ENCODE measurements at regions not wholly inside any gene's neighbourhood (a gene's known extent, or its start where the extent isn't known, plus 50 kb on each side); places are given as distances from the start of the nearest gene placed in this dataset.

DNA sequence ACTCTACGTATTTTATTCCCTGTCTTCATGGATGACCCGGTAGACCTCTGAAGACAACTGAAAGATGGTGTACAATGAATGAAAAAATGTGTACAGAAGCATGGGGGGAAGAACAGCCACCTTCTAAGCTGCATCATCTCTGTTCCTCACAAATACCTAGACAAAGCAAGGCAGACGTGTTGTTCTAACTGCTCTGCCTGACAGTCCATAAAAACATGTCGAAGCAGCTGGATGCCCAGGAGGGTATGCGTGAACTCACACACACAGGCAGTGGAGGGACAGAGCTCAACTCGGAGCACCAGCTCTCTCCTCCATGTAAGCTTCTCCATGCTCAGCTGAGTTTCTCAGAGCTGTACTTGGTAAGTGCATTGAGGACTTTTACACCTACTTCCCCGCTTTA lies 327.4 kb downstream of the CTTN start:
- no peak for DNase-seq (ENCODE audit: low read depth in 2 of 2)

DNA sequence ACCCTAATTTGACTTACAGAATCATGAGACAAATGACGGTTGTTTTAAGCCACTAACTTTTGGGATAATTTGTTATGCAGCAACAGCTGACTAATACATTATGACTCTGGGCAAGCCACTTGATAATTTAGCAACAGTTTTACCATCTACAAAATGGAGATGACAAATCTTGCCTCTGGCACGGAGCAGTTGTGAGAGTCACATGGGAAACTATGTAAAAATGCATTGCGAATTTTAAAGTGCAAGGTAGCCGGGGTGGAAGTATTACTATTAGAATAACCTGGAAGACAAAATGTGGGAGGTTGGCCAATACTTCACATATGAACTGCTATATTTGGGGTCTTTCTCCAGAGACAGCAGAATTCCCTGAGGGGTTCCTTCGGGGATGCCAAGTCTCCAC lies 328.7 kb downstream of the CTTN start:
- no peak for DNase-seq (ENCODE audit: low read depth in 2 of 2)

DNA sequence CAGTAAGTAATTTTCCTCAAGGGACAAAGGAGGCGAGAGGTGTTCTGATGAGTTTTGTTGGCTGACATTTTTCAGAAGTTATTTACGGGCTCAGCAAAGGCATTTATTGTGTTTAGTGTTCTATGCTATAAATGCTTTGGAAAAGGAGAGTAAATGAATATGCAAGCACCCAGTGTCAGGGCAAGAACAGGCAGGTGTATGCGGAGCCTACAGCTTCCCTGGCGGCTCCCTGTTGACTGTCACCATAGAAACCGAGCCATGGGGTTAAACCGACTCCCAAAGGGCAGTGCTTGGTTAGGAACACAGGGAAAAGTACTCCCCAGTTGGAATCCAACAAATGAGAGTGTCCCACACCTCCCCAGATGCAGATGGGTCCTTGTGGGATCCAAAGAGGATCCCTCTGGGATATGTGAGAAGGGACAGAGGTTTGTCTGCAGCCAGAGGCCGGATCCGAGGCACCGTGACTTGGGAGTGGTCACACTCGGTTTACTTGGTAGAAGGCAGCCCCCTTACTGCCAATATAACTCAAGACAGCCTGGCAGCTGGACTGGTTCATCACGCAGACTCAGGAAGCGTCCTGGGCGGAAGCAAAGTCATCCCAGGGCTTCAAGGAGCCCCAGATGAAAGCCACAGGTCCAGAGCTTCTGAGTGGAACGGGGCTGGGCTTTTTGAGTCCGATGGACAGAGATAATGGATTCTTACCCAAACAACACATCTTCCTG lies 329.7 kb downstream of the CTTN start:
- DNase-seq (ENCODE audit: low read depth in 2 of 2): no peak

DNA sequence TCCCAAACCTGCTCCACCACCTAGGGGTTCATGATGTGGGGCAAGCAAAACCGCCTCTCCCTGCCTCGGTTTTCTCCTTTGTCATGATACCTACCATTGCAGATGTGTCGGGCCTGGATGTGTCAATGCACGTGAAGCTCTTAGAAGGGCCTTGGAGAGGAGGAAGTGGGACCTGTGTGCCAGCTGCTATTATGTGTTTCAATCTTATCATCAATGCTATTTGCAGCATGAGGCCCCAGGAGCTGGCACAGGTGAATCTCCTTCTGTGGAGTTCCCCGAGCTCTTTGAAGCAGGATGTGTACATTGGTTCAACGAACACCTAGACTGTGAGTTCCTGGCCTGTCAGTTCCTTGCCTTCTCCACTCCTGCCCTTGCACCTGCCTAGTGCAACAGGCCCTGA lies 331.6 kb downstream of the CTTN start:
- DNase-seq (ENCODE audit: low read depth in 2 of 2): no peak

DNA sequence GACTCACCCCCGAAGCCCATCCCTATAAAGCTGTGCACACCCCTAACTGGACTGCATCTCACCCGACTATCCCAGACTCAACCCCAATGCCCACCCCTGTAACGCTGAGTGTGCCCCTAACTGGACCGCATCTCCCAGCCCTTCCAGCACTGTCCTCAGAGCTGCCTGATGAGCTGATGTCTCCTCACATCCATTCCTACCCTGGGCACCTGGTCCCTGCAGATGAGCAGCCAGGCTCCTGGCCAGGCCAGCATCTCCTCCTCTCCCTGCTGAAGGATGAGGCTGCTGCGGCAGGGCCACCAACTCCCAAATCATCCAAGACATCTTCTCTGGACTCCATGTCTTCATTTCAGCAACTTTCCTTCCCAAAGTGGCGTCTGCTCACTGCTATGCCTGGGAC lies 332.1 kb downstream of the CTTN start:
- DNase-seq (ENCODE audit: low read depth in 2 of 2): no peak

DNA sequence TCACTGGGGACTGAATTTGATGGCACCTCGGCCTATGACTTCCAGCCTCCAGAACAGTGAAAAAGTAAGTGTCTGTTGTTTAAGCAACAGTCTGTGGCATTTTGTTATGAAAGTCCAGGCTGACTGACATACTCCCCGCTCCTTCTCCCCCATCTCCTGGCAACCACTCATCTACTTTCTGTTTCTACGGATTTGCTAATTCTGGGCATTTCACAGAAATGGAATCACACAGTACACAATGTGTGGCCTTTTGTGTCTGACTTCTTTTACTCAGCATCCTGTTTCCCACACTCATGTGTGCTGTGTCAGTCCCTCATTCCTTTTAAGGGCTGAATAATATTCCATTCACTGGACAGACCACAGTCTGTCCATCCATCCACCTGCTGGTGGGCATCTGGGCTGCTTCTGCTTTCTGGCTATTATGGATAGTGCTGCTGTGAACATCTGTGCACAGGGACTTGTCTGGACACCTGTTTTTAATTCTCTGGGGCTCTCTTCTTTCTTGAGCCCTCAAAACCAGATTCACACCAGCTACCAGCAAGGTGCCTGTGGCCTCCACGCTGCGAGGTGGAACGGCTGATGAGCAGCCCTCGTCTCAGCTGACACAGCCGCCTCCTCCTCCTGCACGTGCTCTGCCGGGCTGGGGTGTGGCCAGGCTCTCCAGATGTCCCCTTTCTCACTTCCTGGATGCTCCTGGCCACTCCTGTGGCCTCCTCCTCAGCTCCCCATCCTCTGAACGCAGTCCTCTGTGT lies 333.1 kb downstream of the CTTN start:
- DNase-seq (ENCODE audit: low read depth in 2 of 2): no peak

DNA sequence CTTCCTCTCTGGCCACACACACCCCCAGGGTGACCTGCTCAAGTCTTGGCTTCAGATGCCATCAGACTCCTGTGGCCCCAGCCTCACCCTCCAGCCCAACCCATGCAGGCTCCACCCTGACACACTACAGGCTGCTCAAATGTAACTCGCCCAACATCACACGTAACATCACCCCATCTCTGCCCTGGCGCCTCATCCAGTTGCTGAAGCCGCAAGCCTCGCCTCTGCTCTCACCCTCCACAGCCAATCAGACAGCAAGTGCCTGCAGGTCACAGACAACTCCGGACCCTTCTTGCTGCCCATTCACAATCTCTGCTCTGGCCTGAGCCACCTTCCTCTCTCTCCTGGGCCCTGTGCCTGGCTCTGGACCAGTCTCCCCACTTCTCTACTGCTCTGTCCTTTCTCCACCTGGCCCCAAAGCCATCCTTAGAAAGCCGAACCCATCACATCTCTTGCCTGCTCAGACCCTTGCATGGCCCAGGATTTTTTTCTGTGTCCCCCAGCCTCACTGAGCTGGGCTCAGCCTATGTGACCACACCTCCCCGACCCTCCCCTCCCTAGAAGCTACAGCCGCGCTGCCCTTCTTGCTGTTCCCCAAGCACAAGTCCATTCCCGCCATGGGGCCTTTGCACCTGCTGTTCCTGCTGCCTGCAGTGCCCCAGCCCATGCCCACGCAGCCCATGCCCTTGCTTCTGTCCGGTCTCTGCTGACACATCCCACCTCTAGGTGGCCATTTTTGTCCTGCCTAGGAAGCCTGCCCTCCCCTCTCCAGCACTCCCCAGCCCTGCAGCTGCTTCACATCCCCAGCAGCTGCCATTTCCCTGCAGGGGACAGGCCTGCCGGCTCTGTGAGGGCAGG lies 333.9 kb downstream of the CTTN start:
- no peak for DNase-seq (ENCODE audit: low read depth in 2 of 2)

DNA sequence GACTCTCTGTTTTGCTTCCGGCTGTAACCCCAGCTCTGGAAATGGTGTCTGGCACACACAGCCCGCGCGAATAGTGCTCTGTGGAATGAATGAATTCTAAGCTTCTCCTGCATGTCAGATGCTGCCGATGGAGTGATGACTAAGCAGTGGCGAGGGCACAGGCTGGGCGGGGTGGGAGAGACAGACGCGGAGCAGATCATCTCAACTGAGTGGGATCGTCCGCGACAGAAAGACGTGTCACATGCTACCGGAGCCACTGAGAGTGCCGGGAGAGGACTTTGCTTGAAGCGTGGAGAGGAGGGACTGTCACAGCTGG lies 334.5 kb downstream of the CTTN start:
- DNase-seq (ENCODE audit: low read depth in 2 of 2): no peak

DNA sequence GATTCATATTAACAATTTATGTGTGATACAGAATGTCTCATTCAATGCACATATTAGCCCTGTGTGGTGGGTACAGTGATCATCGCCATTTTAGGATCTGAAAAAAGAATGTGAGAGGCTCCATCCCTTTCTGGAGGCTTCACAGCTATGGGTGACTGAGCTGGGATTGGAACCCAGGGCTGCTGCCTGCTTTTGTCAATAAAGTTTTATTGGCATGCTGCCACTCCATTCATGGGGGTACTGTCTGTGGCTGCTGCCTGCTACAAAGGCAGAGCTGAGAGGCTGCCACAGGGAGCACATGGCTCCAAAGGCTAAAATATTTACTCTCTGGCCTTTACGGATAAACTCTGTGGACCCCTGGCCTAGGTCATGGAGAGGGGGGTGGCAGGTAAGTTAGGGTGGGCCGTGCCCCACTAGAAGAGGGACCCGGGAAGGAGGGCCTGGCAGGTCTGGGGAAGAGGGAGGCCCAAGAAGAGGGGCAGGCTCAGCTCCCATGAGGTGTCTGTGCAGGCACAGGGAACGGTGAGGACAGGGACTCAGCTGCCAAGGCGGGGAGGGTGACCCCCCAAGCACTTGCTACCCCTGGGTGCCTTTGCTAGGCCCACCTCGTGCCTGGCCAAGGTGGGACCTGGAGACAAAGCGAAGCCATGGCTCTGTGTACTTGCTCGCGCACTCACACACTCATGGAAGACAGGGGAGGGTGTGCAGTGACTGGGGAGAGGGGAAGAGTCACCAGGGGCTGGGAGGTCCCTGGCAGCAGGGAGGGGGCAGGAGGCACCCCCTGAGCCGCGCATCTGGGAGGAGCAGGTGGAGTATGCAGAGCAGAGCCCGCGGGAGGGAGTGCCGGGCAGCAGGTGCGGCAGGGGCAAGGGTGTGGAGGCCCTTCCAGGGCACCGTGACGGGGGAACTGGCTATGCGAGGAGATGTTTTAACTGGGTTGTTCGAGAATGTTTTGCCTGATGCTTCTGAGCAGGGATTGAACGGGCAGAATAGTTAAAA lies 335.3 kb downstream of the CTTN start:
- DNase-seq (ENCODE audit: low read depth in 2 of 2): no peak

DNA sequence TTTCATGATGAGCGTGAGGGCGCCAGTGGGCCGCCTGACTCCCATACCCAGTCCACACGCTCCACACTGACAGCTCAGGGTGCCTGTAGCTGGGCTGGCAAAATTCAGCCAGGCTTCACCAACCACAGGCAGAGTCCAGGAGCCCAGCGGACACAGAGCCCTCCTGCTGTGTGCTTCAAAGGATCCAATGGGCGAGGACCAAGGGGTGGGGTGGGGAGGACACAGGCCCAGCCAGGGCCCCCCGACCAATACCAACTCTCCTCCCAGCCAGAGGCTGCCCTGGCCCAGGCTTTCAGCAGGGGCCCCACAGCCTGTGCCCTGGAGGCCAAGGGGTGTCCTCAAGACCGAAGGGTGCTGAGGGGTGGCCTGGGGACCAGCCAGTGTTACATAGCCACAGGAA lies 336.1 kb downstream of the CTTN start:
- DNase-seq (ENCODE audit: low read depth in 2 of 2): no peak

DNA sequence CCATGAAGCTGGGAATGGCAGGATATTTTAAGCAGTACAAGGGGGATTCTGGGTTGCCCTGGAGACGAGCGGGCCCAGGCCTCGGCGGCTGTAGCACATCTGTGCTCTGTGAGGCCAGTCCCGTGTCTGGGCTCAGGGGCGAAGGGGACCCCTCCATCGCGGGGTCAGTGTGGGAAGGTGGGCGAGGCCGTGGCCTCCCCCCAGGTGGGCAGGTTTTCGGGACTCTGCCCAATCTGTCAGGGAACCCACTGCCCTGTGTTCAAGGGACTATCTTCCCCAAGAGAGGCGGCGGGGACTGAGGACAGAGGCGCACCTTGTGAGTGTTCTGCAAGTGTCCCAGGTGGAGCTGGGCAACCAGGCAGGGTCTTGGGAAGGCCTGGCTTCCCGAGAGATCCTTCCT lies 336.6 kb downstream of the CTTN start:
- DNase-seq (ENCODE audit: low read depth in 2 of 2): no peak

DNA sequence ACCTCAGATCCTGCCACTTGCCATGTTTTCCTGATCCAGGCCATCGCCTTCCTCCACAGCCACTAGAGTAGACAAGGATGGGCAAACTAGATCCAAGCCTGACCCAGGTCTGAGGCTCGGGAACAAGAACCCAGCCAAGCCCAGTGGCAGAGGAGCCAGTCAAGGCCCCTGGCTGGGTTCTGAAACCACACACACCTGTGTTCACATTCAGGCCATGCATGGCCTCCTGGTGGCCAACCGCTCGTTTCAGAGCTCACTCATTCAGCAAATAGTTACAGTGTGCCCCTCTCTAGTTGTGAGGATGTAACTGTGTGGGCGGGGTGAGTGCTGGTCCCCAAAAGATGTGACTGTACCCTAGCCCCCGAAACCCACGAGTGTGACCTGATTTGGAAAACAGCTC lies 337.6 kb downstream of the CTTN start:
- DNase-seq (ENCODE audit: low read depth in 2 of 2): no peak

DNA sequence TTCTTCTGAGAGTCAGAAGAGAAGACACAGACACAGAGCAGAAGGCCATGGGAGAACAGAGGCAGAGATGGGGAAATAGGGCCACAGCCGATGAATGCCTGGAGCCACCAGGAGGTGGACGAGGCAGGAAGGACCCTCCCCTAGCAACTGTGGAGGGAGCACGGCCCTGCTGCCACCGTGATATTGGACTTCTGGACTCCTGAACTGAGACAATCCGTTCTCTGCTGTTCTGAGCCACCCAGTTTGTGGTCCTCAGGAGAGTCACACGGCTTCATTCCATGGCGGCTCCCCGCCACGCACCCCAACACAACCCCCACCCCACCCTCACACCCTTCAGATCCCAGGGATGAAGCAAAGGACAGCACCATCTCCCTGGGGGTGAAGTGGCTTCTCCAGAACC lies 338.1 kb downstream of the CTTN start:
- no peak for DNase-seq (ENCODE audit: low read depth in 2 of 2)

DNA sequence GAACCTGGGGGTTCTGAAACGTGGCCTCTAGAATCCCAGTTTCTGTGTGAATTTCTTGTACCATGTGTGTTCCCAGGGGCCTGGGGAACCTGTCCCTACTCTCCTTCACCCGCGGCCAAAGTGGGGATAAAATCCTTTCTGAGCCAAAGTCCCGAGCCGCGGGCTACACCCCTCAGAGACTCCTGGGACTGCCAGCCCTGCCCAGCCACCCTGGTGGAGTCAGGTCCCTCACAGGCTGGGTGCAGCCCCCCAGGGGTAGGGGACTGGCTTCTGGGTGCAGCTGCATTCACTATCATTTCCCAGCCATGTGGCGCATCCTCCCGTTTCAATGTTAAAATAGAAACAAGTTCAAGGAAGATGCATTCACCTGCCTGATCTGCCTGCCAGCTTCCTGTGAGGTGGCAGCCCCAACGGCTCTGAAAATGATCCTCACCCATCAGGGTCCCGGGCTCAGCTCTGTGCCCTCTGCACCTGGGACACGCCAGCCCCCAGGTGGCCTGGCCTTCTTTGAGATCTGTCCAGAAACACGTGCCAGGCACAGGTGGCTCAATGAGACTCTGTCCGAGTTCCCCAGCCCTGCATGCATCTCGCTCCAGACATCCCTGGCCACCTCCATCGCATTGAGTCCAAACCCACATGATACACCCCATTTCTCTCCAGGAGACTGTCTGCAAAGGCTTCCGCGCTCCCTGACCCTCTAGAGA lies 338.8 kb downstream of the CTTN start:
- DNase-seq (ENCODE audit: low read depth in 2 of 2): no peak

DNA sequence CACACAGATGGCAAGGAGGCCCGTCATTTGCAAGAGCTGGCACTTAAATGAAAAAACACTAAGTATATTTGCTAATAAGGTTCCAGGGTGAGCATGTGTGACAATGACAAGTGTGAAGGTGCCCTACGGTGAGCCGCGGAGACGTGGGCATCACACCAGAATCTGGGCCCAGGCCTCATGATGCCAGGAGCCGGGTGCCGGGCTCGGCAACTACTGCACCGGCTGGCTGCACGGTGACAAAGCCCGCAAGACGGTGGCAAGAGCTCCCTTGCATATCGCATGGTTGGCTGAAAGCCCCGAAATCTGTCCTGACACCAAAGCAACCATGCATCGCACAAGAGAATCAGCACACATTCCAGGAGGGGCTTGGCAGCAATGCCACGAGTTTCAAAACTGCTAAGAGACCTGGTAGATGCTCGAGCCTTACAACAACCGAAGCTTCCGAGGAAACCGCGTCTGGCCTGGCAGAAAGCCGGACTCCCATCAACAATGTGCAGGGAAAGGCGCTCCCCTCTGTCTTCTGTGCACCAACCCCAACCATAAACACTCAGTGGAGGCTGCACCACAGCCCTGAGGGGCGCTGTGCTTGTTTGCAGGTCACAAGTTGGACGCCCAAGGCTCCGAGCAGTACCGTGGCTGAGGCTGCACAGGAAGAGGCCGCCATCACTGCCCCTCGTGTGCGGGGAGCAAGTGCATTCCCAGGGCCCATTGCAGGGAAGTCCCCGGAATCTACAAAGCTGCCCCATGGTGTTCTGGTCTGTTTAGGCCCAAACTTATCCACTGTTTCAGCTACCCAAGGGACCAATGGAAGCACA lies 339.7 kb downstream of the CTTN start:
- DNase-seq (ENCODE audit: low read depth in 2 of 2): no peak

DNA sequence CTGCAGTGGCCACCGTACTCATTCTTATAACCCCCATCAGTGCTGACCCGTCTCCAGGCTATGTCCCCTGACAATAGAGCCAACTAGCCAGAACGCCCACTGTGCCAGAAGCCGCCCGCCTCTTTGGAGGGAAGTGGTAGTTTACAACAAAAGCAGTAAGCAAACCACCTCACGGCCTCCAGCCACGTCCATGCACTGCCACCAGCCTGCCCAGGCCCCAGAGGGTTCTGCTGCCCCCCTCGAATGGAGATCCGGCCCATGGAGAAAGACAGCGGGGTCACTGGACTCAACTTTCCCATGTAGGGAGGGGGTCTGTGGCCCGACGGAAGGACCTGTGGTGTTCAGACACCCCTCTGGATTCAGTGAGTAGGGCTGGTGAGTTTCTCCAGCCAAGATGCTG lies 340.3 kb downstream of the CTTN start:
- no peak for DNase-seq (ENCODE audit: low read depth in 2 of 2)

DNA sequence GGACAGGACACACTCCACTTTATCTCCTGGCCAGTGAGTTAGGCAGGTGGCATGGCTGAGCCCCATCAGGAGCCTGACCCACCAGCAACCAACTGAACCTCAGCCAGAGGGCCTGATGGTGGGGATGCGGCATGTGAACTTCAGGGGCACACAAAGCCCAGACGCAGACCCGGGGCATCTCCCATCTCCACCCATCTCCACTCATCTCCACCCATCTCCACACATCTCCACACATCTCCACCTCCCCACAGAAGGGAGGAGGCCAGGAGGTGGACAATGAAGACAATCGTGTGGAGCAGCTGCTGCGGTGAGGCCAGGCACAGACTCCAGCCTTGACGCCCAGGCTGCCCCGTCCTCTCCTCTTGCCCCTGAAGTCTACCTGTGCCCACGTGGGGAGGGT lies 340.8 kb downstream of the CTTN start:
- DNase-seq (ENCODE audit: low read depth in 2 of 2): no peak

DNA sequence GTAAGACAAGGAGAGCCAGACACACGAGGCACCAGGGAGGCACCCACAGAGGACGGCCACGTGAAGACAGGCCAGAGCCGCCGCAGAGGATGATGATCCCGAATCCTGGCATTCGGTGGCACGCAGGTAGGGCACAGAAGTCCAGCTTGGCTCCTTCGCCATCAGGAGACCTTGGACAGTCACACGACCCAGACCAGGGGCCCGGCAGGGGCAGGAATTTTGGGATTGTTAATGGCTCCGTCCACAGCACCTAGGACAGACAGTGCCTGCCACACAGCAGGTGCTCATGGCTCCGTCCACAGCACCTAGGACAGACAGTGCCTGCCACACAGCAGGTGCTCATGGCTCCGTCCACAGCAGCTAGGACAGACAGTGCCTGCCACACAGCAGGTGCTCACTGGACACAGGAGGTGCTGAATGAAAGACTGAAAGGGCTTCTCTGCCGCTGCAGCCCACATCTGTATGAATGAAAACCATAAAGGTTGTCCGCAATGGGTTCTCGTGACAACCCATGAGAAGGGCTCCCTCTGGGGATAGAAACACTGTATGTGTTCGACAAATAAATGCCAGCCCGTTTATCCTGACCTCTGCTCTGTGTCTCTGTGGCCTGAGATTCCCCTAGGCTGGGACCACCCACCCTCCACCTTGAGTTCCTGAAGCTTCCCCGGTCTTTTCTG lies 341.6 kb downstream of the CTTN start:
- DNase-seq (ENCODE audit: low read depth in 2 of 2): no peak

DNA sequence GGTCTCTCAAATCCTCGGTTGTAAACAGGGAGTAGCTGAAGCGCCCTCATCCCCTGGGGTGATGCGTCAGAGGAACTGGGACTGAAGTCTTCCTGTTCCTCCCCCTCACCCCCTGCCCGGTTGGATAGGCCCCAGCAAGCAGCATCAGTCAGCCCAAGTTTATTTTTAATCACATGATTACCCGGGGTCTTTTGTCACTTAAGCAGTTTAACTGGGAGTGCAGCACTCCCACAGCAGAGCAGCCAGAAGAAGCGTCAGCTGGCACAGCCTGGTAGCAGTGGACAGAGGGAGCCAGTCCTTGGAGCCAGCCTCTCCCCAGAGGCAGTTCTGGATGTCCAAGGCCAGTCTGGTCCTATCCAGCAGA lies 342.1 kb downstream of the CTTN start:
- no peak for DNase-seq (ENCODE audit: low read depth in 2 of 2)

DNA sequence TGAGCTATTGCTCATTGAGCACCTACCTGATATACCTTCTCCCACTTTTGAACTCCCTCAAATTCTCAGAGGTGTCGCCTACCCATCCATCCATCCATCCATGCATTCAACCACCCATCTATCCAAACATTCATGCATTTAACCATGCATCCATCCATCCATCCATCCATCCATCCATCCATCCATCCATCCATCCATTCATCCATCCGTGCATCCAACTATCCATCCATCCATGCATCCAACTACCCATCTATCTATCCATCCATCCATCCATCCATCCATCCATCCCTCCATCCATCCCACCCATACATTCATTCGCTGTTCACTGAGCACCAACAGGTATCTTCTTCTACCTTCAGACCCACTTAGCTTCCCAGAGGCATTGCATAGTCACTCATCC lies 342.8 kb downstream of the CTTN start:
- DNase-seq (ENCODE audit: low read depth in 2 of 2): no peak
